HFF-Myc (cell line): ENCODE measurements at regions not wholly inside any gene's neighbourhood (a gene's known extent, or its start where the extent isn't known, plus 50 kb on each side); places are given as distances from the start of the nearest gene placed in this dataset.

Experiments
- DNase-seq: peaks from one replicate; pipeline ENCODE4 v3.0.0-alpha.2; 2011; ENCODE audit warnings: low read depth; ENCODE audit errors: extremely low read depth
- H3K4me3 ChIP-seq: replicated peaks from 2 replicates; pipeline ENCODE4 v1.5.1; 2011; ENCODE audit warnings: low read depth, mild to moderate bottlenecking, control low read depth, low read length
- TF ChIP-seq, protein P1 (sequence below): IDR thresholded peaks from 2 replicates; pipeline ENCODE4 v1.5.1; 2012; ENCODE audit warnings: mild to moderate bottlenecking, low read depth, low read length, control low read depth; ENCODE audit errors: missing control alignments

DNA sequence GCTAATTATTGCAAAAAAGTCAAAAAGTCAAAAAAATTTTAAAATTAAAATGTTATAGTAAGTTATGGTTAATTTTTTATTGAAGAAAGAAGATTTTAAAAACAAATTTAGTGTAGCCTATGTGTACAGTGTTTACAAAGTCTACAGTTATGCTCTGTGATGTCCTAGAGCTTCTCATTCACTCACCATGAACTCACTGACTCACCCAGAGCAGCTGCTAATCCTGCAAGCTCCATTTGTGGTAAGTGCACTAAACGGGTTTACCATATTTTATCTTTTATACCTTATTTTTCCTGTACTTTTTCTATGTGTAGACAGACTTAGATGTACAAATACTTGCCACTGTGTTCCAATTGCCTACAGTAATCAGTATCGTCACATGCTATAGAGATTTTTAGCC, 788.2 kb downstream of the DSC3 start:
- DNase-seq = no peak
- TF ChIP-seq, protein P1, sequence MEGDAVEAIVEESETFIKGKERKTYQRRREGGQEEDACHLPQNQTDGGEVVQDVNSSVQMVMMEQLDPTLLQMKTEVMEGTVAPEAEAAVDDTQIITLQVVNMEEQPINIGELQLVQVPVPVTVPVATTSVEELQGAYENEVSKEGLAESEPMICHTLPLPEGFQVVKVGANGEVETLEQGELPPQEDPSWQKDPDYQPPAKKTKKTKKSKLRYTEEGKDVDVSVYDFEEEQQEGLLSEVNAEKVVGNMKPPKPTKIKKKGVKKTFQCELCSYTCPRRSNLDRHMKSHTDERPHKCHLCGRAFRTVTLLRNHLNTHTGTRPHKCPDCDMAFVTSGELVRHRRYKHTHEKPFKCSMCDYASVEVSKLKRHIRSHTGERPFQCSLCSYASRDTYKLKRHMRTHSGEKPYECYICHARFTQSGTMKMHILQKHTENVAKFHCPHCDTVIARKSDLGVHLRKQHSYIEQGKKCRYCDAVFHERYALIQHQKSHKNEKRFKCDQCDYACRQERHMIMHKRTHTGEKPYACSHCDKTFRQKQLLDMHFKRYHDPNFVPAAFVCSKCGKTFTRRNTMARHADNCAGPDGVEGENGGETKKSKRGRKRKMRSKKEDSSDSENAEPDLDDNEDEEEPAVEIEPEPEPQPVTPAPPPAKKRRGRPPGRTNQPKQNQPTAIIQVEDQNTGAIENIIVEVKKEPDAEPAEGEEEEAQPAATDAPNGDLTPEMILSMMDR = no peak

DNA sequence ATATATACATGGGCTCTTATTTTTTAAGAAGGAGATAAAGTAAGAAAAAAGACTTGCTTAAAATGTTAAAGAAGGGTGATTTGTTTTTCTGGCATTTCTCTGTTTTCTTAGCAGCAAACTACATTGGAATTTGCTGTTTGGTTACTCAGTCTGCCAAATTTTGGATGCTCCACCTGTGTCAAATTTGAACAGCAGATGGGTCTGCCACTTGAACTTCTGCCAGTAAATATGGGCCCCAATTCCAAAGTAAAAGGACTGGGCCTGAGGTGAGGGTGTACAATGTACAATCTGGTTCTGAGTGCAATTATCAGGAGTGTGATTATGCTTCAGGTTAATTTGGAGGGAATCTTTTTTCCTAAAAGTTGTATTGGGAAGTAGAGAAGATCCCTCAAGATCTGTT, 794.5 kb downstream of the DSC3 start:
- TF ChIP-seq, protein P1 = no peak
- no peak for DNase-seq

More for the DNA sequence above, 788.2 kb downstream of the DSC3 start:
- no peak overlapping the region for H3K4me3 ChIP-seq

GRCh38 chr18:30245766-30246455, 796.6 kb downstream of the DSC3 start:
- TF ChIP-seq, protein P1 = no peak

More for the DNA sequence above, 794.5 kb downstream of the DSC3 start:
- no peak overlapping the region for H3K4me3 ChIP-seq

GRCh38 chr18:30234755-30235154, 807.8 kb downstream of the DSC3 start:
- no peak overlapping the region for H3K4me3 ChIP-seq
- TF ChIP-seq, protein P1 = no peak
- DNase-seq = no peak

More at GRCh38 chr18:30245766-30246455, 796.6 kb downstream of the DSC3 start:
- no peak for DNase-seq
- no peak overlapping the region for H3K4me3 ChIP-seq

DNA sequence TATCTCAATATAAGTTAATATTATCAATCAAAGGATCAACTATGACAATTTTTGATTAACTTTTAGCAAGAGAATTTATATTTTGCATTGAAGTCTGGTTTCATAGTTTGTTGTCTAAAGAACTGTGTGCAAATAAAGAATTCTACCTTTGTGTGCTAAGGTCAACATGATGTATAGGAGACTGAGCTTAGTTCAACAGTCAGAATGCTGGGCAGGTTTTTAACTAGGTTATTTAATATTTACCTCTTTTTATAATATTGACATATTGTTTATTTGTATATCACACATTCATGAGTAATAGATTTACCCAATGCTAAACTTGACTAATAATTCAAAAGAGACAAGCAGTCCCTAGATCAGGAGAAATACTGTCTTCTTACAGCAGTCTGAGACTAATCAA, 831.4 kb downstream of the DSC3 start:
- no peak for DNase-seq
- H3K4me3 ChIP-seq = no peak overlapping the region
- TF ChIP-seq, protein P1 = no peak

DNA sequence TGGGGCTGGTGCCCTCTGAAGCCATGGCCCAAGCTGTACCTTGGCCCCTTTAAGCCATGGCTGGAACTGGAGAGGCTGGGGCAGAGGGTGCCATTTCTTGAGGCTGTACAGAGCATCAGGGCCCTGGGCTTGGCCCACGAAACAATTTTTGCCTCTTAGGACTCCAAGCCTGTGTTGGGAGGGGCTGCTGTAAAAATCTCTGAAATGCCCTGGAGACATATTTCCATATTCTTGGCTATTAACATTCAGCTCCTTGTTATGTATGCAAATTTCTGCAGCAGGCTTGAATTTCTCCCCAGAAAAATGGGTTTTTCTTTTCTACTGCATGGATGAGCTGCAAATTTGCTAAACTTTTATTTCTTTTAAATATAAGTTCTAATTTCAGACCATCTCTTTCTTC, 834.0 kb downstream of the DSC3 start:
- DNase-seq = no peak
- H3K4me3 ChIP-seq = no peak overlapping the region
- TF ChIP-seq, protein P1 = no peak

GRCh38 chr18:30192216-30192615, 850.3 kb downstream of the DSC3 start:
- TF ChIP-seq, protein P1 = no peak
- no peak for DNase-seq
- H3K4me3 ChIP-seq = no peak overlapping the region
